OCI-LY3 (cell line): ENCODE measurements at regions not wholly inside any gene's neighbourhood (a gene's known extent, or its start where the extent isn't known, plus 50 kb on each side); places are given as distances from the start of the nearest gene placed in this dataset.

Source experiments
- H2AFZ ChIP-seq: fragments of 200-600, 300-600 bp; shearing (Covaris generic); 2 replicates; pipeline ENCODE4 v1.6.0; 2014; ENCODE audit warnings: antibody characterized with exemption, low read depth, low read length
- H3K27ac ChIP-seq: fragments of 200-600, 300-600 bp; sonication (generic); 2 replicates; pipeline ENCODE4 v1.5.1; 2014; ENCODE audit warnings: mild to moderate bottlenecking, low read length, moderate library complexity, mixed read lengths
- H3K27me3 ChIP-seq: fragments of 200-600, 300-600 bp; sonication (generic); 2 replicates; pipeline ENCODE4 v1.6.1; 2014; ENCODE audit warnings: low read depth, low read length, mixed read lengths
- H3K36me3 ChIP-seq: fragments of 200-600, 300-600 bp; sonication (generic); replicated peaks from 2 replicates; pipeline ENCODE3; 2014; ENCODE audit warnings: low read depth, low read length, mixed read lengths
- H3K4me1 ChIP-seq: fragments of 300-600, 200-600 bp; sonication (generic); 2 replicates; pipeline ENCODE4 v1.6.1; 2014; ENCODE audit warnings: low read length, mixed read lengths
- H3K4me2 ChIP-seq: fragments of 200-600, 300-600 bp; sonication (generic); 2 replicates; pipeline ENCODE4 v1.6.1; 2014; ENCODE audit warnings: low read length, mixed read lengths
- H3K4me3 ChIP-seq: fragments of 300-600, 200-600 bp; sonication (generic); 2 replicates; pipeline ENCODE4 v1.5.1; 2014; ENCODE audit warnings: antibody characterized with exemption, mild to moderate bottlenecking, low read length, moderate library complexity
- H3K79me2 ChIP-seq: fragments of 300-600, 200-600 bp; shearing (Covaris generic); 2 replicates; pipeline ENCODE4 v1.6.1; 2014; ENCODE audit warnings: mild to moderate bottlenecking, low read length, mixed read lengths
- H3K9ac ChIP-seq: fragments of 300-600, 200-600 bp; shearing (Covaris generic); 2 replicates; pipeline ENCODE4 v1.6.0; 2014; ENCODE audit warnings: mild to moderate bottlenecking, low read length, moderate library complexity
- H3K9me3 ChIP-seq: fragments of 200-600, 300-600 bp; shearing (Covaris generic); 2 replicates; pipeline ENCODE4 v1.6.1; 2014; ENCODE audit warnings: low read length, mixed read lengths; ENCODE audit not compliant: insufficient read depth
- H4K20me1 ChIP-seq: fragments of 200-600, 300-600 bp; sonication (generic); 2 replicates; pipeline ENCODE4 v1.6.1; 2016; ENCODE audit warnings: low read length, mixed read lengths; ENCODE audit not compliant: insufficient read depth
- CTCF ChIP-seq: fragments of 200-600, 300-600 bp; sonication (generic); IDR thresholded peaks from 2 replicates; pipeline ENCODE4 v1.5.1; 2014; ENCODE audit warnings: antibody characterized with exemption, low read length, low read depth
- EZH2phosphoT487 ChIP-seq: fragments of 200-600 bp; shearing (Covaris generic); IDR thresholded peaks from 2 replicates; pipeline ENCODE4 v1.6.1; 2018; ENCODE audit warnings: antibody characterized with exemption, mixed run types, low read depth

GRCh38 chr18:22307528-22307927 lies 110.2 kb downstream of the CTAGE1 start:
- peaks cover 5% of the 10 kb centered on the region for H3K4me1 ChIP-seq
- H2AFZ ChIP-seq = no peak overlapping the region; the same call in 1 of the 2 replicates
- H3K27me3 ChIP-seq = no peaks in the 10 kb centered on the region
- no peak for TF ChIP-seq CTCF
- TF ChIP-seq EZH2phosphoT487 = no peak
- H3K9me3 ChIP-seq = no peaks in the 10 kb centered on the region
- no peaks in the 10 kb centered on the region for H3K79me2 ChIP-seq
- H3K4me3 ChIP-seq = no peak overlapping the region
- no peaks in the 10 kb centered on the region for H4K20me1 ChIP-seq
- H3K36me3 ChIP-seq = no peaks in the 10 kb centered on the region
- H3K27ac ChIP-seq = no peak overlapping the region
- H3K4me2 ChIP-seq = peak overlapping the region; percentile 11; the same call in 1 of the 2 replicates
- H3K9ac ChIP-seq = no peak overlapping the region

- Histone ChIP-seq H2AFZ (no peak overlapping the region), H4K20me1 (no peaks in the 10 kb centered on the region), H3K4me3 (no peak overlapping the region), H3K27ac (no peak overlapping the region), H3K4me2 (no peak overlapping the region), H3K9me3 (no peaks in the 10 kb centered on the region), H3K36me3 (no peaks in the 10 kb centered on the region), H3K9ac (no peak overlapping the region), H3K4me1 (peaks cover 5% of the 10 kb centered on the region), H3K79me2 (no peaks in the 10 kb centered on the region), H3K27me3 (0 out of 2 replicates have a peak, but pooled peaks cover 7% of the 10 kb centered on the region)
- no peak for TF ChIP-seq CTCF
- no peak for TF ChIP-seq EZH2phosphoT487
Observed at GRCh38 chr18:22303927-22304326, 113.8 kb downstream of the CTAGE1 start.

- no peak overlapping the region for H2AFZ ChIP-seq
- H3K36me3 ChIP-seq = no peaks in the 10 kb centered on the region
- H3K4me2 ChIP-seq = no peak overlapping the region
- TF ChIP-seq CTCF (no peak), EZH2phosphoT487 (no peak)
- no peaks in the 10 kb centered on the region for H3K79me2 ChIP-seq
- no peaks in the 10 kb centered on the region for H3K4me1 ChIP-seq
- H3K9ac ChIP-seq = no peak overlapping the region
- no peak overlapping the region for H3K4me3 ChIP-seq
- no peaks in the 10 kb centered on the region for H4K20me1 ChIP-seq
- H3K27me3 ChIP-seq = 0 out of 2 replicates have a peak, but pooled peaks cover 7% of the 10 kb centered on the region
- H3K27ac ChIP-seq = no peak overlapping the region
- no peaks in the 10 kb centered on the region for H3K9me3 ChIP-seq
Observed at GRCh38 chr18:22302144-22302543, 115.6 kb downstream of the CTAGE1 start.

GRCh38 chr18:22300665-22301636 lies 116.8 kb downstream of the CTAGE1 start:
- Histone ChIP-seq H3K4me2 (no peak overlapping the region), H3K27ac (no peak overlapping the region)

More at GRCh38 chr18:22300665-22301636, 116.8 kb downstream of the CTAGE1 start:
- no peak overlapping the region for H2AFZ ChIP-seq
- peaks cover 10% of the 10 kb centered on the region; the same call in 1 of the 2 replicates for H3K27me3 ChIP-seq
- H3K9me3 ChIP-seq = no peaks in the 10 kb centered on the region
- no peaks in the 10 kb centered on the region for H3K36me3 ChIP-seq
- H3K4me1 ChIP-seq = no peaks in the 10 kb centered on the region
- no peak overlapping the region for H3K4me3 ChIP-seq
- H3K9ac ChIP-seq = no peak overlapping the region
- H3K79me2 ChIP-seq = no peaks in the 10 kb centered on the region
- no peaks in the 10 kb centered on the region for H4K20me1 ChIP-seq
- no peak for TF ChIP-seq EZH2phosphoT487
- no peak for TF ChIP-seq CTCF
